Smooth muscle cell (in vitro differentiated cells): ENCODE measurements at regions not wholly inside any gene's neighbourhood (a gene's known extent, or its start where the extent isn't known, plus 50 kb on each side); places are given as distances from the start of the nearest gene placed in this dataset.

Experiments
- DNase-seq: peaks from one replicate; lab custom pipeline; 2025; ENCODE audit not compliant: unreplicated experiment; lab: John Stamatoyannopoulos, UW
- H2AFZ ChIP-seq: fragments of 200-600 bp; sonication (generic); 2 replicates; pipeline ENCODE4 v1.6.0; 2016; ENCODE audit warnings: antibody characterized with exemption, low read depth, mild to moderate bottlenecking
- H3F3A ChIP-seq: fragments of 200-600 bp; sonication (generic); 2 replicates; pipeline ENCODE4 v1.6.0; 2017; ENCODE audit warnings: antibody characterized with exemption, low read depth
- H3K27ac ChIP-seq: fragments of 200-600 bp; sonication (generic); 2 replicates; pipeline ENCODE4 v1.5.1; 2016; ENCODE audit warnings: low read depth, mild to moderate bottlenecking
- H3K27me3 ChIP-seq: fragments of 200-600 bp; sonication (generic); 2 replicates; pipeline ENCODE4 v1.6.1; 2016; ENCODE audit warnings: low read depth, mild to moderate bottlenecking
- H3K36me3 ChIP-seq: fragments of 200-600 bp; sonication (generic); 2 replicates; pipeline ENCODE4 v1.5.1; 2016; ENCODE audit warnings: low read depth
- H3K4me1 ChIP-seq: fragments of 200-600 bp; sonication (generic); 2 replicates; pipeline ENCODE4 v1.5.1; 2016; ENCODE audit warnings: low read depth
- H3K4me2 ChIP-seq: fragments of 200-600 bp; sonication (generic); 2 replicates; pipeline ENCODE4 v1.6.0; 2016; ENCODE audit warnings: mild to moderate bottlenecking
- H3K4me3 ChIP-seq: fragments of 200-600 bp; sonication (generic); 2 replicates; pipeline ENCODE4 v1.5.1; 2016; ENCODE audit warnings: mild to moderate bottlenecking
- H3K79me2 ChIP-seq: fragments of 200-600 bp; sonication (generic); 2 replicates; pipeline ENCODE4 v1.6.0; 2016; ENCODE audit warnings: low read depth, mild to moderate bottlenecking
- H3K9ac ChIP-seq: fragments of 200-600 bp; sonication (generic); 2 replicates; pipeline ENCODE4 v1.6.0; 2016; ENCODE audit warnings: low read depth
- H3K9me3 ChIP-seq: fragments of 200-600 bp; sonication (generic); replicated peaks from 2 replicates; pipeline ENCODE4 v1.5.1; 2016; ENCODE audit warnings: low read depth
- H4K20me1 ChIP-seq: fragments of 200-600 bp; sonication (generic); 2 replicates; pipeline ENCODE4 v1.6.0; 2016; ENCODE audit warnings: low read depth
- CTCF ChIP-seq: fragments of 200-600 bp; sonication (generic); IDR thresholded peaks from 2 replicates; pipeline ENCODE4 v1.5.1; 2017; ENCODE audit warnings: borderline replicate concordance, mild to moderate bottlenecking, antibody characterized with exemption; ENCODE audit not compliant: insufficient read depth, poor library complexity, severe bottlenecking
- WGBS: methylation state at CpG from one replicate; pipeline ENCODE4 v1.1.7; 2016; ENCODE audit warnings: low lambda C conversion rate; 5-methylcytosine and 5-hydroxymethylcytosine counted together

GRCh38 chr21:41559658-41560631, 52.0 kb upstream of the TMPRSS2 start:
- Histone ChIP-seq H3K4me3 (no peak overlapping the region), H3K27me3 (no peaks in the 10 kb centered on the region), H3K36me3 (no peaks in the 10 kb centered on the region), H3K27ac (peak overlapping the region; percentile 71), H3K9ac (peak overlapping the region; percentile 31), H3K9me3 (no peaks in the 10 kb centered on the region), H2AFZ (no peak overlapping the region), H3F3A (no peaks in the 10 kb centered on the region), H3K4me2 (peak overlapping the region; percentile 66), H3K79me2 (no peaks in the 10 kb centered on the region), H4K20me1 (no peaks in the 10 kb centered on the region), H3K4me1 (peaks cover 8% of the 10 kb centered on the region)
- no peak for TF ChIP-seq CTCF
- no peak for DNase-seq
- 28% methylated on average over 15 of the region's 15 CpGs for WGBS

- H3K9me3 ChIP-seq: no peaks in the 10 kb centered on the region
- H3F3A ChIP-seq: no peaks in the 10 kb centered on the region
- H3K4me1 ChIP-seq: peaks cover 8% of the 10 kb centered on the region
- peak overlapping the region; percentile 66 for H3K4me2 ChIP-seq
- DNase-seq: no peak
- no peaks in the 10 kb centered on the region for H3K79me2 ChIP-seq
- H2AFZ ChIP-seq: no peak overlapping the region
- no peaks in the 10 kb centered on the region for H4K20me1 ChIP-seq
- TF ChIP-seq CTCF: no peak
- H3K9ac ChIP-seq: peak overlapping the region; percentile 31
- H3K4me3 ChIP-seq: no peak overlapping the region
- H3K36me3 ChIP-seq: no peaks in the 10 kb centered on the region
- H3K27ac ChIP-seq: no peak overlapping the region
- no peaks in the 10 kb centered on the region for H3K27me3 ChIP-seq
These were observed 50.9 kb upstream of the TMPRSS2 start for GRCh38 chr21:41558842-41559241.

GRCh38 chr21:41557884-41558283, 49.9 kb upstream of the TMPRSS2 start:
- Histone ChIP-seq H3K4me1 (peaks cover 8% of the 10 kb centered on the region), H3K4me3 (no peak overlapping the region), H3K79me2 (no peaks in the 10 kb centered on the region), H3K9me3 (no peaks in the 10 kb centered on the region), H3K36me3 (no peaks in the 10 kb centered on the region), H3K9ac (no peak overlapping the region), H3K4me2 (no peak overlapping the region), H3K27me3 (no peaks in the 10 kb centered on the region), H3K27ac (no peak overlapping the region), H4K20me1 (no peaks in the 10 kb centered on the region), H2AFZ (no peak overlapping the region), H3F3A (no peaks in the 10 kb centered on the region)
- no peak for DNase-seq
- WGBS: 93% methylated on average over 6 of the region's 6 CpGs
- TF ChIP-seq CTCF: no peak
